ENCODE measurements at regions not wholly inside any gene's neighbourhood (a gene's known extent, or its start where the extent isn't known, plus 50 kb on each side); places are given as distances from the start of the nearest gene placed in this dataset.

GRCh38 chr5:17431272-17432050, 66.6 kb upstream of the TAF11L2 start:
- Histone ChIP-seq H3K4me3 (no peak overlapping the region), H3K36me3 (no peaks in the 10 kb centered on the region), H3K27me3 (no peaks in the 10 kb centered on the region), H3K9me3 (no peaks in the 10 kb centered on the region), H3K27ac (no peak overlapping the region), H3K4me1 (peaks cover 19% of the 10 kb centered on the region)
- no peak for DNase-seq (ENCODE audit: extremely low spot score in 2 of 2)
- intact Hi-C loops (cut with DNase I): no loop called here
- TF ChIP-seq POLR2A (IDR thresholded peaks at IDR 0.05) (no peak), POLR2AphosphoS5 (IDR thresholded peaks at IDR 0.05; ENCODE audit: insufficient read depth in 1 of 2, low read depth in 1 of 2) (no peak), CTCF (IDR thresholded peaks at IDR 0.05) (no peak)

GRCh38 chr5:17432569-17432968, 65.5 kb upstream of the TAF11L2 start:
- no peak for DNase-seq (ENCODE audit: extremely low spot score in 2 of 2)
- Histone ChIP-seq H3K36me3 (no peaks in the 10 kb centered on the region), H3K27me3 (no peaks in the 10 kb centered on the region), H3K4me3 (no peak overlapping the region), H3K9me3 (no peaks in the 10 kb centered on the region), H3K4me1 (peaks cover 26% of the 10 kb centered on the region), H3K27ac (no peak overlapping the region)
- TF ChIP-seq POLR2A (IDR thresholded peaks at IDR 0.05): no peak
- no peak for TF ChIP-seq POLR2AphosphoS5 (IDR thresholded peaks at IDR 0.05; ENCODE audit: insufficient read depth in 1 of 2, low read depth in 1 of 2)
- TF ChIP-seq CTCF (IDR thresholded peaks at IDR 0.05): no peak
- intact Hi-C loops (cut with DNase I): no loop called here

- H3K4me3 ChIP-seq: no peak overlapping the region
- no peak for DNase-seq (ENCODE audit: extremely low spot score in 2 of 2)
- no peaks in the 10 kb centered on the region for H3K27me3 ChIP-seq
- no peak for TF ChIP-seq CTCF (IDR thresholded peaks at IDR 0.05)
- intact Hi-C loops (cut with DNase I): no loop called here
- H3K9me3 ChIP-seq: no peaks in the 10 kb centered on the region
- H3K36me3 ChIP-seq: no peaks in the 10 kb centered on the region
- H3K4me1 ChIP-seq: peaks cover 26% of the 10 kb centered on the region
- no peak overlapping the region for H3K27ac ChIP-seq
Measured at GRCh38 chr5:17433406-17433805, 64.6 kb upstream of the TAF11L2 start.

- peaks cover 26% of the 10 kb centered on the region for H3K4me1 ChIP-seq
- H3K36me3 ChIP-seq: no peaks in the 10 kb centered on the region
- H3K9me3 ChIP-seq: no peaks in the 10 kb centered on the region
- H3K27me3 ChIP-seq: no peaks in the 10 kb centered on the region
- intact Hi-C loops (cut with DNase I): no loop called here
- no peak overlapping the region for H3K27ac ChIP-seq
- no peak overlapping the region for H3K4me3 ChIP-seq
- TF ChIP-seq POLR2A (IDR thresholded peaks at IDR 0.05): no peak
- no peak for TF ChIP-seq CTCF (IDR thresholded peaks at IDR 0.05)
- TF ChIP-seq POLR2AphosphoS5 (IDR thresholded peaks at IDR 0.05; ENCODE audit: insufficient read depth in 1 of 2, low read depth in 1 of 2): no peak
- DNase-seq (ENCODE audit: extremely low spot score in 2 of 2): no peak
Measured at GRCh38 chr5:17434982-17435381, 63.0 kb upstream of the TAF11L2 start.

- peak overlapping the region; percentile 9 to 10 for H3K4me3 ChIP-seq
- peak overlapping the region; percentile 50 for H3K27ac ChIP-seq
- peaks cover 26% of the 10 kb centered on the region for H3K4me1 ChIP-seq
- TF ChIP-seq CTCF (IDR thresholded peaks at IDR 0.05): no peak
- no peak for TF ChIP-seq POLR2A (IDR thresholded peaks at IDR 0.05)
- TF ChIP-seq POLR2AphosphoS5 (IDR thresholded peaks at IDR 0.05; ENCODE audit: insufficient read depth in 1 of 2, low read depth in 1 of 2): no peak
- intact Hi-C loops (cut with DNase I): no loop called here
- DNase-seq (ENCODE audit: extremely low spot score in 2 of 2): no peak
- H3K9me3 ChIP-seq: no peaks in the 10 kb centered on the region
- H3K36me3 ChIP-seq: no peaks in the 10 kb centered on the region
- no peaks in the 10 kb centered on the region for H3K27me3 ChIP-seq
Measured at GRCh38 chr5:17436350-17436749, 61.7 kb upstream of the TAF11L2 start.
